DMS153 treated with DMSO at 0.1 percent for 48 hours (cell line): ENCODE measurements at regions not wholly inside any gene's neighbourhood (a gene's known extent, or its start where the extent isn't known, plus 50 kb on each side); places are given as distances from the start of the nearest gene placed in this dataset.
A peak's percentile ranks its signal among the peaks of the same experiment; 100 is the strongest.
"Not testable (repeated sequence)": the region's sequence is repeated elsewhere in the genome, so short reads cannot be mapped to it uniquely, and the experiment has no call there.

Experiments
- DNase-seq: peaks from one replicate; lab custom pipeline; 2025; ENCODE audit not compliant: unreplicated experiment; lab: John Stamatoyannopoulos, UW

DNA sequence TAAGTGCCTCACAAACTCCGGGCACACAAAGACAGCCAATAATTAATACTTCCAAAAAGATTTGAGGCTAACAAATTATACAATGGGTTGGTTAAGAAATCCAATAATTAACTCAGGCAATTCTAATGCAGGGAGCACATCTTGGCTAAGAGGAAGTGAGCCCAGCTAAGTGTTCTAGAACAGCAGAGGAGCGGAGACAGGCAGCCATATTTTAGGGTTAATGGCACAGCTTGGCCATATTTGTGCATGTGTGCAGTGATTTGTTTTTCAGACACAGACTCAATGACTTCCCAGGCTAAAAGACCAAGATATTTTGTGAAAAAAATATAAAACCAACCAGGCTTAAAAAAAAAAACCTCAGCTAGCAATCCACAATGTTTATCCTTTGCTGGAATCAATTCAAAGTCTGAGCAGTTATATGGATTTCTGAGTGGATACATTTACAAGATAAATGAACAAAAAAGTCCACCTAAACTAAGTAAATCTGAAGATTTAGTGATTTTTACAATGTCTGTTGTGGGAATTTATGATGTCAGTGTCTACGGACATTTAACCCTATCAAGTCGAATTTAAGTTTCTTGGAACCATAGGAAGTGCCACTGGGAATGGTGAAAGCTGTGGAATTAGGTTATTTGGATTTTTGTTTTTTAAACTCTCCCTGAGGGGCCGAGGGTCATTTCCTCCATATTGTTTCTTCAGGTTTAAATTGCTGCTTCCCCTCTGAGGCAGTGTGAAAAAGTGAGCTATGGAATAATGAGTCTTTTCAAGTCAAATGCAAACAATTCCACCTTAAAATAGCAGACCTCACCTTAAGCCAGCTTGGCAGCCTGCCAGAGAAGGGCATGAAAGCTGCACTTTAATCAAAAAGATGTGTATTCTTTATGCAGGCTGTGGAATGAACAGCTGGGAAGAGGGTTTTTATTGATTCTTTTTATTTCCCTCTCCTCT is 413.7 kb upstream of the TBL1XR1 start:
- DNase-seq, result peak; percentile 87

DNA sequence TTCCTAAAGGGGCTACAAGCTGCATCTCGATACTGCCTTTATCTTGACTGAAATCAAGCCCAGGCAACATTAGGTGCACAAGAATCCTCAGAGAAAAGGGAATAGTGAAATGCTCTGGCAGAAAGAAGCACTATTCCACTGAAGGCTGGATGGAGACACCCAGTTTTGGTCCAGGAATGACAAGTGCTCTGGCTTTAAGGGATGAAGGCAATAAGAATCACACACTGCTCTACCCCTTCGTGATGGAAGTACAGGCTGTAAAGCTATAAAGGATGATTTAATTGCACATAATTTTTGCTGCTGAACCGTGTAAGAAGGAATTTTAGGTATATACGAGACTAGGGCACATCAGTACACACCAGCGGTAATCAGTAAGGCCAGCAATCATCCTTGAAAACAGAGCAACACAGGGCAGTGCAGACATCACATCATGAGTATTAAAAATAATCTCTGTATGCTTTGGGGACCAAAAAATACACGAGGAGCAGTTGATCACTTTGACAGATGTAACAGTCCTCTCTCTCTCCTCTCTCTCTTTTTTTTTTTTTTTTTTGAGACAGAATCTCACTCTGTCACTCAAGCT is 414.6 kb upstream of the TBL1XR1 start:
- no peak for DNase-seq

DNA sequence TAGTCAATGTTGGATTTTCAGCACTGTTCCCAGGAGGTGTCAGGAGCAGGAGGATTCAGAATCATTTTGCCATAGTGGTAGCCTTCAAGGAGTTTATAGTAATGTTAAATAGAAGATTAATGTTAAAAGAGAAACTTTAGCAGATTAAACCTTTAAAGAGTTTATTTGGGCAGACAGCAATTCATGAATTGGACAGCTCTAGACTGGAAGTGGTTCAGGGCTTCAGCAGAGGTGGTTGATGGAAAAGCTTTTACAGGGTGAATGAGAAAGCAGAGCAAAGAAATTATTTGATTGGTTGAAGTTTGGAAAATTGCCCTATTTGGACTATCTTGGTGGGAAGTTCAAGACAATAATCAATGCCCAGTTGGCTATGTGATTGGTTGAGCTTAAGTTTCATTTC is 416.6 kb upstream of the TBL1XR1 start:
- DNase-seq, result no peak

- peak; percentile 89 for DNase-seq
Measured at GRCh38 chr3:177615015-177615414, 417.7 kb upstream of the TBL1XR1 start.

GRCh38 chr3:177618873-177619733 is 421.8 kb upstream of the TBL1XR1 start:
- no peak for DNase-seq

DNA sequence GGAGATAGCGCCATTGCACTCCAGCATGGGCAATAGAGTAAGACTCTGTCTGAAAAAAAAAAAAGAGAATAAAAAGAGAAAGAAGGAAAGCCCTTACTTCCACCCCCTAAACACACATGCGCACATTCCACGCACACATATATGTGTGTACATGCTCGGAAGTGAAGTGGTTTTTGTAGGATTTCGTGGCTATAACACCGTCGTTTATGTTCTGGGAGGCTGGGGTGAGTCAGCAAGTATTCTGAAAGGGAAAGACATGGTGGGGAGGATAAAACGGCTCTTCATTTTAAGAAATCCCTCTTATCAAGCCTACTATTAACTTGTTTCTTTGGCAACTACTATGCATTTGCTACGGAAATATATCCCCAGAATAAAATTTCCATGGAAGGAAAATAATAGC is 422.8 kb upstream of the TBL1XR1 start:
- no peak for DNase-seq

- no peak for DNase-seq
Measured at GRCh38 chr3:177622520-177622919, 425.2 kb upstream of the TBL1XR1 start.

DNA sequence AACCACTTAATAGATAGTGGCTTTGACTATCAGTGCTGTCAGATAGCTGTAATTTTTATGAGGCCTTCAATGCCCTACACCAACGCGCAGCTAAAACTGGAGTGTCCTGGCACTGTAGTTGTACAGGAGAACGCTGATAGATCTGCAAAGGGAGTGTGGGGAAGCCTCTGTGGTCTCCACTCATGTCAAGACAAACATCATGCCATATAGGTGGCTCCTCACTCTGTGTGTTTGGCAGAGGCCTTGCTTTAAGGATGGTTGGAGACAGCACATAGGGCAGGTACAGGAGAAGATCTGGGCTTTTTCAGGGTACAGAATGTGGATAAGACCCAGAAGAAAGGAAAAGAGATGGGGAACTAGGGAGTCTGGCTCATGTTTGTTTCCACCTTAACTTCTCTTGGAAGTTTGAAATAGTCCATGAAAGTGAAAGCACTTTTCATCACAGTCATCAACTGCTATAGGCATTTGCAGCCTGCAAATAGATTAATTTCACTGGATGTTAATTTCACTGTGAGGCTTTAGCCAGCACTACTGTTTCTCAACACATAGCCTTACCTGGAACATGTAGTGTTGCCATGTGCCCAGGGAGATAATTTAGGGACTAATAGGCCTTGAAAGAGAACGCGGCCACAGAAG is 425.8 kb upstream of the TBL1XR1 start:
- DNase-seq, result no peak

- no peak for DNase-seq
Measured at GRCh38 chr3:177624528-177625495, 427.5 kb upstream of the TBL1XR1 start.

- DNase-seq, result no peak
Measured at GRCh38 chr3:177626045-177626444, 428.8 kb upstream of the TBL1XR1 start.

DNA sequence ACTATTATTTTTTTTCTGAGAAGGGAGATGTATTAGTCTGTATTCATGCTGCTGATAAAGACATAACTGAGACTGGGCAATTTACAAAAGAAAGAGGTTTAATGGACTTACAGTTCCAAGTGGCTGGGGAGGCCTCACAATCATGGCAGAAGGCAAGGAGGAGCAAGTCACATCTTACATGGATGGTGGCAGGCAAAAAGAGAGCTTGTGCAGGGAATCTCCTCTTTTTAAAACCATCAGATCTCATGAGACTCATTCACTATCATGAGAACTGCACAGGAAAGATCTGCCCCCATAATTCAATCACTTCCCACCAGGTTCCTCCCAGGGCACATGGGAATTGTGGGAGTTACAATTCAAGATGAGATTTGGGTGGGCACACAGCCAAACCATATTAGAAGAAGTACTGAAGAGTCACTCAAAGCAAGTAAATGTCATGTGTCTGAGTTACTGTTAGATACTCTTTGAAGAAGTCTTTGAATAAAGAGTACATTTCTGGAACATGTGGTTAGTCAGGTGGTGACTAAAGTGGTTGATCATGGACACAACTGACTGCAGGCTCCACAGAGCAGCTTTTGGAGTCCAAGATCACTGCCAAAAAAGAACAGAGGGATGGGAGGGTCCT is 430.9 kb upstream of the TBL1XR1 start:
- DNase-seq, result not testable (repeated sequence)

DNA sequence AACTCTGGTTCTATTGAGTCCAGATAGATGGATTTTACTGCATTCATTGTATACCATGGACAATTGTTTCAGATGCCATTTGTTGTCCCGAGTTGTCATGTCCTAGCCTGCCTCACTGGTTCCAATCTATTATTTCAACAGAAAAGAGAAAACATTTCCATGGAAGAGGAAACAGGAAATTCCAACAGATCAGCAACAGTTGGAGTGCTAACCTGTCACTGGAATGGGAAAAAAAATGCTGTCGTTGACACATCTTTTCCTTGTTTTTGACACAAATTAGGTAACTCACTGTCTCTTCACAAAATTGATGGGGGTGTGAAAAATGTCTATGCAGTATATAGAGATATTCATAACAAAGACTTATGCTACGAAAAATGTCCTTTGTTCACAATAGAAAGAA is 432.0 kb upstream of the TBL1XR1 start:
- no peak for DNase-seq

GRCh38 chr3:177633671-177634207 is 436.5 kb upstream of the TBL1XR1 start:
- DNase-seq, result no peak

- DNase-seq, result not testable (repeated sequence)
Measured at GRCh38 chr3:177635601-177636106, 438.4 kb upstream of the TBL1XR1 start.

DNA sequence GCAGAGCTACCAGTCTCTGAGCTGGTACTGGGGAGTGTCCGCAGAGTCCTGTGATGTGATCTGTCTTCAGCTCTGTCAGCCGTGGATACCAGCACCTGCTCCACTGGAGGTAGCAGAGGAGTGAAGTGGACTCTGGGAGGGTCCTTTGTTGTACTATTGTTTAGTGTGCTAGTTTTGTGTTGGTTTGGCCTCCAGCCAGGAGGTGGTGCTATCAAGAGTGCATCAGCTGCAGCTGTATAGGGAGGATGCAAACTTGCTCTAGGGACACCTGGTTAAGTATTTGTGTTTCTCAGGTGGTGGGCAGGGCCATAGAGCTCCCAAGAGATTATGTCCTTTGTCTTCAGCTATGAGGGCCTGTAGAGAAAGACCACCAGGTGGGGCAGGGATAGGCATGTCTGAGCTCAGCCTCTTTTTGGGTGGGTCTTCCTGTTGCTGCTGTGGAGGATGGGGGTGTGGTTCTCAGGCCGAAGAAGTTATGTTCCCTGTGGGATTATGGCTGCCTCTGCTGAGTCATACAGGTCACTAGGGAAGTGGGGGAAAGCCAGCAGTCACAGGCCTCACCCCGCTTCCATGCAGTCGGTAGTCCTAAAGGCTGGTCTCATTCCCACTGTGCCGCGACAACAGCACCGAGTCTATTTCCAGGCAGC is 443.2 kb upstream of the TBL1XR1 start:
- DNase-seq, result peak; percentile 72

DNA sequence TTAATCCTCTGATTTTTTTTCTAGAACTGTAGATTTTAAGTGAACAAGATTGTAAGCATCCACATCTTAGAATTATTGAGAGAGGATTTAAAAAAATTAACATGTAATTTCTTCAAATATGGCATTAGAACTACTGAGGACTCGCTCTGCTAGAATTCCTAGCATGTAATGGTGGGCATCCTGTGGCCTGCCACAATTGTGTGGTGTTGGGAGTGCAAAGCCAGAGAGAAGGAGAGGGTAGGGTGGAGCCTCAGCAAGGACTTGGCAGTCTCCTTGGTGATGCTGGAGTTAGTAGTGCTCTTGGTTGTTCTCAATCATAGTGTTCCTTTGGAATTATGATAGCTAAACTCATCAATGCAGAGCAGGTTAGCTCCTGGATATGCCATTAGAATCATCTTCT is 443.9 kb upstream of the TBL1XR1 start:
- no peak for DNase-seq

DNA sequence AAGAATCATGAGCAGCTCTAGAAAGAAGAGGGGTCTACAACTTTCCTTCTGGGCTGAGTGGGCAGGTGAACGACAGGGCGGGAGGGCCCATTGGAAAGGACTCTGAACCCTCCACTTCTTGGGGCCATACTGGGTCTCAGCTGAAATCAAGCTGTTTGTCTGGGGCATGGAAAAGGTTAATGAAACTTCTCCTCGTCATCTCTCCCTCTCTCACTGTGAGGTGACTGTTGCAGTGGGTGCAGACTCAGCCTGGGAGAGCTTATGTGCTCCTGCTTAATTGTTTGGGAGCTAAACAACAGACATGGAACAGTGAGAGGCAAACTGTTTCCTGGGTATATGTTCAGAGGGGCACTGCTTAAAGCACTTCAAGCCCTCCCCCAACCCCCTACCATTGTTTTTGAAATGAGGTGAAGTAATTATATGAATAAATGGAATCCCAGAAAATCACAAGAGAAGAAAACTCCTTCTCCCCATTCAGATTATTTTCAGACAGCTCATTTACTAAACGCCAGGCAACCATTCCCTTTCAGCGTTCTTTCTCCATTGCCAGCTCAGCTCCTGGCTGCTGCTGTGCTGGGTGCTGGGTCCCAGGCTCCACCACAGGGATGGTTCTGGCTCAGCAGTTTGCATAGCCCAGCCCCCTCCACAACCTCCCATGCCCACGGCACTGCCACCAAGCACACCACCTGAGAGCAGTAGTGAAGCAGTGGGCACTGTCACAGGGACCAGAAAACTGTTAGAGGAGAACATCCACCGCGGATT is 444.9 kb upstream of the TBL1XR1 start:
- no peak for DNase-seq

- no peak for DNase-seq
Measured at GRCh38 chr3:177642804-177643125, 445.5 kb upstream of the TBL1XR1 start.
